Astrocyte of the cerebellum (primary cell): ENCODE measurements at regions not wholly inside any gene's neighbourhood (a gene's known extent, or its start where the extent isn't known, plus 50 kb on each side); places are given as distances from the start of the nearest gene placed in this dataset.

Experiments
- DNase-seq: peaks from one replicate; pipeline ENCODE4 v3.0.0-alpha.2; 2011; ENCODE audit warnings: low read depth
- H3K4me3 ChIP-seq: 2 replicates; pipeline ENCODE4 v1.5.1; 2011; ENCODE audit warnings: mild to moderate bottlenecking, low read depth, low read length, moderate library complexity
- in situ Hi-C: cut with HindIII; loops from 2 replicates; pipeline ENCODE4 v1.10.0; 2017; ENCODE audit warnings: low sequenced_read_pairs
- TF ChIP-seq, protein P1 (sequence below): IDR thresholded peaks from 2 replicates; pipeline ENCODE4 v1.5.1; 2012; ENCODE audit warnings: low read length, low read depth, moderate library complexity, mild to moderate bottlenecking; ENCODE audit errors: missing control alignments

DNA sequence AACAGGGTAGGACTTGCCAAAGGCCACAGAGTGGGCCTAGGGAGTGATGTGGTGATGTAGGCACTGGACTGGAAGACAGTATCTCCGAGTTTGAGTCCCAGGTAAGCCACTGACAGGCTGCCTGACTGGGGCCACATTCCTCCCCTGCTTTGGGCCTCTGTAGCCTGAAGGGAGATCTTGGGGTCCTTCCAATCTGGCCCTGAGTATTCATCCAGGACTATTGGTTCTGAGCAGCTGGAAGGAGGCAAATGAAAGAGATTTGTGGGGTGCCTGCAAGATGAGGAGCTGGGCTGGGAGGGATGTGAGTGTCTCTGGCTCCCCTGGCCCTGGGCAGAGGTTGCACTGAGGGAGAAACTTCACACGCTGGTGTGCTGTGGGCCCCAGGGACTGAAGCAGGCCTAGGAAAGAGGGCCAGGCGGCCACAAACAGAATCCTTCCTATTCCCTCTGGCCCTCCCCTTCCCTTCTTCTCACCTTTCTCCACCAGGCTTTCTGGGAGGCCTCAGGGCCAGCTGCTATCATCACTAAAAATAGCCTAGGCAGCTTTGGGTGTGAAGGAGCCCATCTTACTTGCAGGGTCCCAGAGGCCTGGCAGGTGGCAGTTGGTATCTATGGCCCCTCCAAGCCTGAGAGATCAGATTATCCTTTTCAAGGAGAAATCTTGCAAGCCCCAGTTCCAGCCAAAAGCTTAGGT is 70.1 kb downstream of the PJA1 start:
- H3K4me3 ChIP-seq = no peak overlapping the region
- no peak for DNase-seq
- TF ChIP-seq, protein P1, sequence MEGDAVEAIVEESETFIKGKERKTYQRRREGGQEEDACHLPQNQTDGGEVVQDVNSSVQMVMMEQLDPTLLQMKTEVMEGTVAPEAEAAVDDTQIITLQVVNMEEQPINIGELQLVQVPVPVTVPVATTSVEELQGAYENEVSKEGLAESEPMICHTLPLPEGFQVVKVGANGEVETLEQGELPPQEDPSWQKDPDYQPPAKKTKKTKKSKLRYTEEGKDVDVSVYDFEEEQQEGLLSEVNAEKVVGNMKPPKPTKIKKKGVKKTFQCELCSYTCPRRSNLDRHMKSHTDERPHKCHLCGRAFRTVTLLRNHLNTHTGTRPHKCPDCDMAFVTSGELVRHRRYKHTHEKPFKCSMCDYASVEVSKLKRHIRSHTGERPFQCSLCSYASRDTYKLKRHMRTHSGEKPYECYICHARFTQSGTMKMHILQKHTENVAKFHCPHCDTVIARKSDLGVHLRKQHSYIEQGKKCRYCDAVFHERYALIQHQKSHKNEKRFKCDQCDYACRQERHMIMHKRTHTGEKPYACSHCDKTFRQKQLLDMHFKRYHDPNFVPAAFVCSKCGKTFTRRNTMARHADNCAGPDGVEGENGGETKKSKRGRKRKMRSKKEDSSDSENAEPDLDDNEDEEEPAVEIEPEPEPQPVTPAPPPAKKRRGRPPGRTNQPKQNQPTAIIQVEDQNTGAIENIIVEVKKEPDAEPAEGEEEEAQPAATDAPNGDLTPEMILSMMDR = no peak
- in situ Hi-C loops = no loop called here

DNA sequence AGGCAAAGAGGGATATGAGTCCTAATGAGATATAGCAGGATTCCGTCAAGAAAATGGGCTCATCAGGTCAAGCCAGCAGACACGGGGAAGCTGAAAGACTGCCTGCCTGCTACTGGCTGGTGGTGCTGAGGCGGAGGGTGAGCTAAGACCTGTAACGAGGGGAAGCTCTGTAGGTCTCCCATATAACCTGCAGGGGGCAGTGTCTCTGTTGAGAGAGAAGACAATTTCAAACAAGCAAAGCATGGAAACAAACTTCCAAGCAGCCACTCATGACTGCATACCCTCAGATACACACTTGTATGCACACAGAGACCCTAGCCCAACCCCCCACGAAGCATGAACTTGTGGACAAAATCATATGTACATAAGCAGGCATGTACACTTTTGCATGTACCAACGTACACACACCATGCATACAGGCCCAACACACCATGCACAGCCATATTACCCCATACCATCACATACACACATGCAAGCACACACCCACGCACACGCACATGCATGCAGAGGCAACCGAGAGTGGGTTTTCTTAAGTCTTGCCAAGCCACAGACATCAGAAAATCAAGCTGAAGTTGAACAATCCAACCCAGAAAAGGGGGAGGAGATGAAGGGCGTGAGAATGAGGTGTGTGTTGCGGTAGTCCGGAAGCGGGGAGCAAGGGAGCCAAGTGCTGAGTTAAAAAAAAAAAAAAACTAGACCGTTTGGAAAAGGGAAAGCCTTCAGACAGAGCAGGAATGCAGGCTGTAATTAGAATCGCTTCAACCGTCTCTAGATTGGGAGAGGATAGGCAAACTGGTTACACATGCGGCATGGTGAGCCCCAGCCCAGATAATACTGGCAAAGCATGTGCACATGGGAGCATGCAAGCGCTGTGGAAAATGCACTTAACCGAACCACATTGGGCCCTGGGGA is 71.0 kb downstream of the PJA1 start:
- H3K4me3 ChIP-seq = no peak overlapping the region
- TF ChIP-seq, protein P1 = peak; percentile 46
- peak; percentile 16 for DNase-seq
- in situ Hi-C loops = no loop called here

DNA sequence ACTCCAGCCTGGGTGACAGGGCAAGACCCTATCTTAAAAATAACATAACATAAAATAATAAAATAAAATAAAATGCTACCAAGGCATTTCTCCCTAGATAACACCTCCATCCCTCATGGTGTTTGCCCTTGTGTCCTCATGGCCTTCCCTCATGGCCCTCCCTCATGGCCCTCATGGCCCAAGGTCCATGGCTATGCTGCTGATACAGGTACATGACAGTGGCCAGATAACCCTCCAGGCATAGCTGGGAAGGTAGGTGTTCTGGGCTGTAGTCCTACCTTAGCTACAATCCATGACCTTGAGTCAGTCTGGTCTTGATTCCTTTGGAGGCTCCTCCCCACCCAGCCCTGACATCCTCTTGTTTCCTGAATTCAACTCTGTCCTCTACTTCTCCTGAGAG is 75.2 kb downstream of the PJA1 start:
- DNase-seq = no peak
- TF ChIP-seq, protein P1 = no peak
- no peak overlapping the region for H3K4me3 ChIP-seq
- in situ Hi-C loops = no loop called here

DNA sequence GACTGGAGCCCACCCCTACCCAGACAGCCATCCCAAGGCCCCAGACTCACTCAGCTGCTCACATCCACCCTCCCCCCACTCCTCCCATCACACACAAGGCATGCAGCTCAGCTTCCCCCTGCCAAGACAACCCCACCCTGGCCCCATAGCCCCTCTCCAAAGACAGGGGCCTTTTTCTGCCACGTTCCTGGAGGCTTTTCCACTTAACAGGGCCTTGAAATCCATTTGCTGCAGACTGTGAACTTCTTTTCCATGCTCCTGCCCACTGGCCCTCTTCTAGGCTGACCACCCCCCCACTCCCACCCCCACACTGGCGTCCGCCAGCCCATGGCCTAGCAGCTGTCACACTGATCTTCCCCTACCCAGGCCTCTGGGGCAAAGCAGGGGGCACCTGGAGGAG is 76.0 kb downstream of the PJA1 start:
- no peak for DNase-seq
- H3K4me3 ChIP-seq = no peak overlapping the region
- in situ Hi-C loops = no loop called here
- TF ChIP-seq, protein P1 = no peak

DNA sequence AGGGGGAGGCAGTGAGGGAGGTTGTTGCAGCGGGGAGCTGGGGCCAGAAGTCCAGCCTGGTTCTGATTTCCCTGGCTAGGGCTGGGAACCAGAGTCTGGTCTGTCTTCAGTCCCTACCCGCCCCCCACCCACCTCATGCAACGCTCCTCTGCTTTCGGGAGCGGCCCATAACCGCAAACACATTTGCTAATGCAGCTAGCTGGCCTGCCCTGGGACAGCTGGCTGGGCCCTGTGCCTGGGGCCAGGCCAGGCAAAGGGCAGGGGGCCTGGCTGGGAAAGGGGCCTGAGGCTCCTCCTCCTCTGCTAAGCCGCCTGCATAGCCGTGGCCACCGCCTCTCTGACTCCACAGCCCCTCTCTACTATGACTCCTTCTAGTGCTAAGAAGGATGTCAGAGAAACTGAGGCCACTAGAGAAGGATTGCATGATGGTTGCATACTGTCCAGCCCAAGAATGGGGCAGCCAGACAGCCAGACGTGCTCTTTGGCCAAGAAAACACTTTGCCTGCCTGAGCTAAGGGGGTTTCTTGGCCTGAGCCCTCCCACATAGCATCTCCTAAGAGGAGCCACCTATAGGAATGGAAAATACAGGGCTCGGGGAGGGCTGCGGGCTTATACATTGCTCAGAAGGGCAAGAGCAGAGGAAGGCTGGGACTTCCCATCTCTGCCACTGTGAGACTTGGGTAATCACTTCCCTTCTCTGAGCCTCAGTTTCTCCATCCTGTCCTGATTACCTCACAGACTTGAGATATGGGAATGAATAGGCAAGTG is 76.9 kb downstream of the PJA1 start:
- in situ Hi-C loops = no loop called here
- TF ChIP-seq, protein P1 = no peak
- no peak for DNase-seq
- H3K4me3 ChIP-seq = no peak overlapping the region

DNA sequence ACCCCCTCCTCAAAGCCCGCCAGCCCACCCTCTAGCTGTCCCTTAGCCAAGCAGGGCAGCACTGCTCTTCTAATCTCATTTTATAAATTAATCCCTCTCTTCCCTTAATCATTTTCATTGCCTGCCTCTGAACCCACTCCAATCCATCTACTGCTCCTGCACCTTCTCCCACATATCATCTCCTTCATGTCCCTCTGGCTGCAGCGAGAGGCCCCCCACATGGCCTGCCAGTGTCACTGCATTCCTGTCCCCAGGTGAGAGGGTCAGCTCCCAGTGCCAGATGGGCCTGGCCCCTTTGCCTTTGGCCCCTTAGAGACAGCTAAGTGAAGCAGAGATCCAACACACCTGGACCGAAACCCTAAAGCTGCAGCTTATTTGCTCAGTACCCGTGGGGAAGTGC is 79.4 kb downstream of the PJA1 start:
- no peak for DNase-seq
- no peak overlapping the region for H3K4me3 ChIP-seq
- TF ChIP-seq, protein P1 = no peak
- in situ Hi-C loops = no loop called here
